PC-3 (cell line): ENCODE measurements at regions not wholly inside any gene's neighbourhood (a gene's known extent, or its start where the extent isn't known, plus 50 kb on each side); places are given as distances from the start of the nearest gene placed in this dataset.

Experiments
- ATAC-seq: fragments of 200-7000 bp; cut with Tn5 transposase; 2 replicates; pipeline ENCODE4 v1.9.1; 2020; ENCODE audit warnings: mild to moderate bottlenecking, moderate library complexity
- BruUV-seq: library from RNA; stranded (reverse); fragments of 400-500 nt; replicated peaks from 2 replicates; lab custom pipeline; 2021; lab: Mats Ljungman, UMichigan
- CTCF ChIA-PET: fragments of 300-600 bp; sonication (Branson Sonifier 250); formaldehyde crosslinking; loops from one replicate; lab custom pipeline; 2022; ENCODE audit warnings: antibody characterized with exemption; lab: Charles Lee
- POLR2A ChIA-PET: fragments of 300-600 bp; sonication (Branson Sonifier 250); formaldehyde crosslinking; loops from one replicate; lab custom pipeline; 2022; ENCODE audit warnings: antibody characterized with exemption; ENCODE audit not compliant: unreplicated experiment; lab: Charles Lee
- DNase-seq: peaks from one replicate; pipeline ENCODE4 v3.0.0-alpha.2; 2015
- H2AFZ ChIP-seq: fragments of 300-600 bp; sonication (generic); 2 replicates; pipeline ENCODE4 v1.6.0; 2016; ENCODE audit warnings: antibody characterized with exemption, low read length
- H3F3A ChIP-seq: fragments of 300-600 bp; sonication (generic); one replicate; pipeline ENCODE4 v1.6.0; 2017; ENCODE audit warnings: antibody characterized with exemption, low read length, control low read depth, mild to moderate bottlenecking; ENCODE audit not compliant: unreplicated experiment
- H3K27ac ChIP-seq: fragments of 300-600 bp; sonication (generic); 2 replicates; pipeline ENCODE4 v1.5.1; 2016; ENCODE audit warnings: mild to moderate bottlenecking, low read length
- H3K27me3 ChIP-seq: fragments of 300-600 bp; sonication (generic); 2 replicates; pipeline ENCODE4 v1.6.1; 2016; ENCODE audit warnings: low read length, mixed read lengths
- H3K36me3 ChIP-seq: fragments of 300-600 bp; sonication (generic); 2 replicates; pipeline ENCODE4 v1.6.1; 2016; ENCODE audit warnings: low read depth, mixed run types, low read length, mixed read lengths
- H3K4me1 ChIP-seq: fragments of 300-600 bp; sonication (generic); 2 replicates; pipeline ENCODE4 v1.5.1; 2016; ENCODE audit warnings: low read length; ENCODE audit not compliant: insufficient read depth
- H3K4me2 ChIP-seq: fragments of 300-600 bp; sonication (generic); 2 replicates; pipeline ENCODE4 v1.6.0; 2016; ENCODE audit warnings: low read length
- H3K4me3 ChIP-seq: fragments of 300-600 bp; sonication (generic); 2 replicates; pipeline ENCODE4 v1.5.1; 2016; ENCODE audit warnings: mild to moderate bottlenecking, low read length, mixed read lengths
- H3K79me2 ChIP-seq: fragments of 300-600 bp; sonication (generic); 2 replicates; pipeline ENCODE4 v1.6.1; 2017; ENCODE audit warnings: low read length, mixed read lengths
- H3K9ac ChIP-seq: fragments of 300-600 bp; sonication (generic); 2 replicates; pipeline ENCODE4 v1.6.0; 2016; ENCODE audit warnings: mild to moderate bottlenecking, low read length
- H3K9me2 ChIP-seq: fragments of 300-600 bp; sonication (generic); replicated peaks from 2 replicates; pipeline ENCODE4 v1.6.1; 2016; ENCODE audit warnings: mixed run types, low read length, mixed read lengths
- H3K9me3 ChIP-seq: fragments of 300-600 bp; sonication (generic); 2 replicates; pipeline ENCODE4 v1.6.1; 2016; ENCODE audit warnings: low read length, mixed read lengths
- H4K20me1 ChIP-seq: fragments of 300-600 bp; sonication (generic); 2 replicates; pipeline ENCODE4 v1.6.1; 2016; ENCODE audit warnings: low read length, mixed read lengths
- EZH2 ChIP-seq: fragments of 300-600 bp; sonication (generic); IDR thresholded peaks from one replicate; pipeline ENCODE4 v1.6.1; 2017; ENCODE audit warnings: antibody characterized with exemption, mild to moderate bottlenecking, low read length; ENCODE audit not compliant: unreplicated experiment
- EZH2phosphoT487 ChIP-seq: fragments of 300-600 bp; sonication (generic); IDR thresholded peaks from 2 replicates; pipeline ENCODE4 v1.6.1; 2018; ENCODE audit warnings: mild to moderate bottlenecking, antibody characterized with exemption, low read length, borderline replicate concordance
- intact Hi-C: fragments of 100-400 bp; cut with micrococcal nuclease; formaldehyde crosslinking; loops from 2 replicates; pipeline ENCODE4 v1.9.0; 2023
- TF ChIP-seq, protein P1 (sequence below): fragments of 300-600 bp; sonication (generic); conservative IDR thresholded peaks from 2 replicates; pipeline ENCODE4 v1.5.1; 2017; ENCODE audit warnings: antibody characterized with exemption, low read depth, mild to moderate bottlenecking, low read length

GRCh38 chr9:134504106-134504385 is 137.6 kb upstream of the COL5A1 start:
- Histone ChIP-seq H3F3A (no peaks in the 10 kb centered on the region), H3K27ac (no peak overlapping the region), H3K9me2 (no peaks in the 10 kb centered on the region), H4K20me1 (no peaks in the 10 kb centered on the region), H3K9me3 (no peaks in the 10 kb centered on the region), H3K4me1 (peaks cover 9% of the 10 kb centered on the region), H3K9ac (no peak overlapping the region), H3K79me2 (no peaks in the 10 kb centered on the region), H3K27me3 (no peaks in the 10 kb centered on the region), H3K4me2 (no peak overlapping the region), H3K36me3 (no peaks in the 10 kb centered on the region), H3K4me3 (no peak overlapping the region), H2AFZ (no peak overlapping the region)
- intact Hi-C loops = no loop called here
- ChIA-PET POLR2A (no interaction called here), CTCF (no interaction called here)
- no peak for DNase-seq
- ATAC-seq = no peak
- BruUV-seq = no TSS peak
- TF ChIP-seq EZH2phosphoT487 (no peak), EZH2 (no peak)
- TF ChIP-seq, protein P1, sequence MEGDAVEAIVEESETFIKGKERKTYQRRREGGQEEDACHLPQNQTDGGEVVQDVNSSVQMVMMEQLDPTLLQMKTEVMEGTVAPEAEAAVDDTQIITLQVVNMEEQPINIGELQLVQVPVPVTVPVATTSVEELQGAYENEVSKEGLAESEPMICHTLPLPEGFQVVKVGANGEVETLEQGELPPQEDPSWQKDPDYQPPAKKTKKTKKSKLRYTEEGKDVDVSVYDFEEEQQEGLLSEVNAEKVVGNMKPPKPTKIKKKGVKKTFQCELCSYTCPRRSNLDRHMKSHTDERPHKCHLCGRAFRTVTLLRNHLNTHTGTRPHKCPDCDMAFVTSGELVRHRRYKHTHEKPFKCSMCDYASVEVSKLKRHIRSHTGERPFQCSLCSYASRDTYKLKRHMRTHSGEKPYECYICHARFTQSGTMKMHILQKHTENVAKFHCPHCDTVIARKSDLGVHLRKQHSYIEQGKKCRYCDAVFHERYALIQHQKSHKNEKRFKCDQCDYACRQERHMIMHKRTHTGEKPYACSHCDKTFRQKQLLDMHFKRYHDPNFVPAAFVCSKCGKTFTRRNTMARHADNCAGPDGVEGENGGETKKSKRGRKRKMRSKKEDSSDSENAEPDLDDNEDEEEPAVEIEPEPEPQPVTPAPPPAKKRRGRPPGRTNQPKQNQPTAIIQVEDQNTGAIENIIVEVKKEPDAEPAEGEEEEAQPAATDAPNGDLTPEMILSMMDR = no peak

- TF ChIP-seq EZH2 (no peak), EZH2phosphoT487 (no peak)
- TF ChIP-seq, protein P1 = no peak
- Histone ChIP-seq H2AFZ (no peak overlapping the region), H3K4me3 (no peak overlapping the region), H3K4me1 (peaks cover 9% of the 10 kb centered on the region), H3K9ac (no peak overlapping the region), H3K27me3 (no peaks in the 10 kb centered on the region), H3K9me3 (no peaks in the 10 kb centered on the region), H3K4me2 (no peak overlapping the region), H3K79me2 (no peaks in the 10 kb centered on the region), H3K27ac (no peak overlapping the region), H4K20me1 (no peaks in the 10 kb centered on the region), H3K9me2 (no peaks in the 10 kb centered on the region), H3F3A (no peaks in the 10 kb centered on the region), H3K36me3 (no peaks in the 10 kb centered on the region)
- intact Hi-C loops = no loop called here
- BruUV-seq = no TSS peak
- ATAC-seq = no peak
- ChIA-PET CTCF (no interaction called here), POLR2A (no interaction called here)
- no peak for DNase-seq
These were observed 136.6 kb upstream of the COL5A1 start for GRCh38 chr9:134505032-134505431.

- H3K36me3 ChIP-seq = no peaks in the 10 kb centered on the region
- H3F3A ChIP-seq = no peaks in the 10 kb centered on the region
- ChIA-PET POLR2A (no interaction called here), CTCF (no interaction called here)
- H3K4me1 ChIP-seq = no peaks in the 10 kb centered on the region
- no peaks in the 10 kb centered on the region for H3K79me2 ChIP-seq
- no peak overlapping the region for H3K9ac ChIP-seq
- intact Hi-C loops = no loop called here
- TF ChIP-seq, protein P1 = no peak
- no peak for TF ChIP-seq EZH2
- no peak for TF ChIP-seq EZH2phosphoT487
- H3K9me2 ChIP-seq = no peaks in the 10 kb centered on the region
- no peak overlapping the region for H2AFZ ChIP-seq
- DNase-seq = no peak
- no TSS peak for BruUV-seq
- H3K9me3 ChIP-seq = no peaks in the 10 kb centered on the region
- H4K20me1 ChIP-seq = no peaks in the 10 kb centered on the region
- no peak overlapping the region for H3K4me2 ChIP-seq
- no peak for ATAC-seq
- H3K27me3 ChIP-seq = no peaks in the 10 kb centered on the region
- no peak overlapping the region for H3K4me3 ChIP-seq
- H3K27ac ChIP-seq = no peak overlapping the region
These were observed 132.3 kb upstream of the COL5A1 start for GRCh38 chr9:134509281-134509680.
